ENCODE measurements at regions not wholly inside any gene's neighbourhood (a gene's known extent, or its start where the extent isn't known, plus 50 kb on each side); places are given as distances from the start of the nearest gene placed in this dataset.

DNA sequence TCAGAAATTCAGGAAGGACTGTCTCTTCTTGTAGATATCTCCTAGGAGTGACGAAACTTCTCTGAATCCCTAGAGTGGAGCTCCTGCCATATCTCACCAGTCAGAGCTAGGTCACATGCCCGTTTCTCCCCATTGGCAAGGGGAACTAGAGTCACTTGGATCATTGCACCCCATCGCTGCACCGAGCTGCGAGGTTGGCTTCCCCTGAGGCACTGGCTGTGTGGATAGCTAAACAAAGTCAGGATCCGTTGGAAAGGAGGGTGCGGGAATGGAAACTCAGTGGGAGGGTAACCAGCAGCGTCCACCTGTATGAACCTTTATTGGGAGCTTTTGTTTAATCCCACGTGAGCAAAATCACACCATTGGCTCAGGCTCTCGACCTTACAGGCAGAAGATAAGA lies 283.8 kb downstream of the BRD1 start:
- Histone ChIP-seq H4K20me1 (ENCODE audit: insufficient read depth) (no peaks in the 10 kb centered on the region), H3K9me2 (ENCODE audit: insufficient read depth) (no peaks in the 10 kb centered on the region), H3K27ac (ENCODE audit: low read depth, low read length) (no peak overlapping the region), H3K79me2 (ENCODE audit: insufficient read depth, low read length) (0 out of 2 replicates have a peak, but pooled peaks cover 5% of the 10 kb centered on the region), H3K4me1 (ENCODE audit: control insufficient read depth in 1 of 2, insufficient read depth in 2 of 2, low read length in 2 of 2) (no peaks in the 10 kb centered on the region), H2AFZ (ENCODE audit: low read depth, low read length, poor library complexity, severe bottlenecking) (no peak overlapping the region), H3K4me3 (replicated peaks in 1 of 2; ENCODE audit: low read depth in 1 of 2, low read length in 2 of 2) (no peak overlapping the region), H3K36me3 (ENCODE audit: control insufficient read depth in 1 of 2, insufficient read depth in 2 of 2, low read length in 2 of 2) (no peaks in the 10 kb centered on the region), H3K9me3 (ENCODE audit: control insufficient read depth in 1 of 2, insufficient read depth in 1 of 2, low read depth in 1 of 2, low read length in 2 of 2) (no peaks in the 10 kb centered on the region), H3K27me3 (ENCODE audit: insufficient read depth, low read length) (no peaks in the 10 kb centered on the region), H3K9ac (ENCODE audit: low read length) (no peak overlapping the region), H3K4me2 (ENCODE audit: low read length) (no peak overlapping the region)
- intact Hi-C loops (cut with micrococcal nuclease) = no loop called here
- ATAC-seq (no peak), DNase-seq (ENCODE audit: low read depth, low spot score) (no peak)
- ChIA-PET RAD21 (ENCODE audit: low non-redundant PET in 1 of 2, low total read pairs in 2 of 2, uncharacterized antibody in 2 of 2, unreplicated experiment in 2 of 2) (no interaction called here), POLR2A (no interaction called here), CTCF (no interaction called here)
- BruUV-seq (replicated peaks) = no TSS peak
- TF ChIP-seq, protein P1, sequence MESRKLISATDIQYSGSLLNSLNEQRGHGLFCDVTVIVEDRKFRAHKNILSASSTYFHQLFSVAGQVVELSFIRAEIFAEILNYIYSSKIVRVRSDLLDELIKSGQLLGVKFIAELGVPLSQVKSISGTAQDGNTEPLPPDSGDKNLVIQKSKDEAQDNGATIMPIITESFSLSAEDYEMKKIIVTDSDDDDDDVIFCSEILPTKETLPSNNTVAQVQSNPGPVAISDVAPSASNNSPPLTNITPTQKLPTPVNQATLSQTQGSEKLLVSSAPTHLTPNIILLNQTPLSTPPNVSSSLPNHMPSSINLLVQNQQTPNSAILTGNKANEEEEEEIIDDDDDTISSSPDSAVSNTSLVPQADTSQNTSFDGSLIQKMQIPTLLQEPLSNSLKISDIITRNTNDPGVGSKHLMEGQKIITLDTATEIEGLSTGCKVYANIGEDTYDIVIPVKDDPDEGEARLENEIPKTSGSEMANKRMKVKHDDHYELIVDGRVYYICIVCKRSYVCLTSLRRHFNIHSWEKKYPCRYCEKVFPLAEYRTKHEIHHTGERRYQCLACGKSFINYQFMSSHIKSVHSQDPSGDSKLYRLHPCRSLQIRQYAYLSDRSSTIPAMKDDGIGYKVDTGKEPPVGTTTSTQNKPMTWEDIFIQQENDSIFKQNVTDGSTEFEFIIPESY (IDR thresholded peaks at IDR 0.05; ENCODE audit: extremely low read depth, insufficient replicate concordance, low read length) = no peak

DNA sequence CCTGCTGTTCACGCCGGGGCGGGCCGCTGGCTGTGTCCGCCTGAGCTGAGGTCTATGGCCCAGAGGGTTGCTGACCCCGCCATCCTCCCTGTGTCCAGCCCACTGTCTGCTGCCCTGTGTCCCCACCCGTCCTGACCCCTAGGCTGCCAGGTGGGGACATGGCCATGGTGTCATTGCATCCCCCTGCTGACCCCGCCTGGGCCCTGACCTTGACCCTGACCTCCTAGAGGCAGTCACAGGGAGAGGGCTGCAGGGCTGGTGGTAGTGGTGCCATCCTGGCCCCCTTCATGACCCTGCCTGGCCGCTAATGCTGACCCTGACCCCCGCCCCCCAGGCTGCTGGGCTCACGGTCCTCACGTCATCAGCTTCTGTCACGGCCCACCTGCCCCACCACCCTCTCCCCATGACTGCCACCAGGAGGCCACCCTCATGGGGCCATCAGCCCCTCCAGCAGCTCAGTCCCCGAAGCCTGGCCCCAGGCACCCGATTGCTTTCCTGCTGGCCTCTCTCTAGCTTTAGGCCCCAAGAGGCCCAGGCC lies 285.9 kb downstream of the BRD1 start:
- Histone ChIP-seq H3K79me2 (ENCODE audit: insufficient read depth, low read length) (0 out of 2 replicates have a peak, but pooled peaks cover 5% of the 10 kb centered on the region), H3K36me3 (ENCODE audit: control insufficient read depth in 1 of 2, insufficient read depth in 2 of 2, low read length in 2 of 2) (no peaks in the 10 kb centered on the region), H3K27ac (ENCODE audit: low read depth, low read length) (no peak overlapping the region), H3K4me1 (ENCODE audit: control insufficient read depth in 1 of 2, insufficient read depth in 2 of 2, low read length in 2 of 2) (no peaks in the 10 kb centered on the region), H2AFZ (ENCODE audit: low read depth, low read length, poor library complexity, severe bottlenecking) (no peak overlapping the region), H3K9me2 (ENCODE audit: insufficient read depth) (no peaks in the 10 kb centered on the region), H3K27me3 (ENCODE audit: insufficient read depth, low read length) (no peaks in the 10 kb centered on the region), H3K4me2 (ENCODE audit: low read length) (no peak overlapping the region), H3K9ac (ENCODE audit: low read length) (no peak overlapping the region), H4K20me1 (ENCODE audit: insufficient read depth) (0 out of 2 replicates have a peak, but pooled peaks cover 5% of the 10 kb centered on the region), H3K9me3 (ENCODE audit: control insufficient read depth in 1 of 2, insufficient read depth in 1 of 2, low read depth in 1 of 2, low read length in 2 of 2) (no peaks in the 10 kb centered on the region), H3K4me3 (replicated peaks in 1 of 2; ENCODE audit: low read depth in 1 of 2, low read length in 2 of 2) (no peak overlapping the region)
- intact Hi-C loops (cut with micrococcal nuclease) = no loop called here
- BruUV-seq (replicated peaks) = no TSS peak
- POLR2A ChIA-PET = no interaction called here
- RAD21 ChIA-PET (ENCODE audit: low non-redundant PET in 1 of 2, low total read pairs in 2 of 2, uncharacterized antibody in 2 of 2, unreplicated experiment in 2 of 2) = no interaction called here
- CTCF ChIA-PET = interaction anchor here (0.8 kb wide), 1 partner anchor 9 kb away, joined by 3 read pairs; no protein-coding TSS in a partner anchor
- no peak for DNase-seq (ENCODE audit: low read depth, low spot score)
- ATAC-seq = no peak
- TF ChIP-seq SP1 (IDR thresholded peaks at IDR 0.05; ENCODE audit: low read depth) (no peak), CBX3 (IDR thresholded peaks at IDR 0.05; ENCODE audit: low read depth) (no peak), POLR2AphosphoS5 (IDR thresholded peaks at IDR 0.05; ENCODE audit: low read depth, low read length) (no peak), ZFX (IDR thresholded peaks at IDR 0.05) (no peak)
- TF ChIP-seq, protein P2, sequence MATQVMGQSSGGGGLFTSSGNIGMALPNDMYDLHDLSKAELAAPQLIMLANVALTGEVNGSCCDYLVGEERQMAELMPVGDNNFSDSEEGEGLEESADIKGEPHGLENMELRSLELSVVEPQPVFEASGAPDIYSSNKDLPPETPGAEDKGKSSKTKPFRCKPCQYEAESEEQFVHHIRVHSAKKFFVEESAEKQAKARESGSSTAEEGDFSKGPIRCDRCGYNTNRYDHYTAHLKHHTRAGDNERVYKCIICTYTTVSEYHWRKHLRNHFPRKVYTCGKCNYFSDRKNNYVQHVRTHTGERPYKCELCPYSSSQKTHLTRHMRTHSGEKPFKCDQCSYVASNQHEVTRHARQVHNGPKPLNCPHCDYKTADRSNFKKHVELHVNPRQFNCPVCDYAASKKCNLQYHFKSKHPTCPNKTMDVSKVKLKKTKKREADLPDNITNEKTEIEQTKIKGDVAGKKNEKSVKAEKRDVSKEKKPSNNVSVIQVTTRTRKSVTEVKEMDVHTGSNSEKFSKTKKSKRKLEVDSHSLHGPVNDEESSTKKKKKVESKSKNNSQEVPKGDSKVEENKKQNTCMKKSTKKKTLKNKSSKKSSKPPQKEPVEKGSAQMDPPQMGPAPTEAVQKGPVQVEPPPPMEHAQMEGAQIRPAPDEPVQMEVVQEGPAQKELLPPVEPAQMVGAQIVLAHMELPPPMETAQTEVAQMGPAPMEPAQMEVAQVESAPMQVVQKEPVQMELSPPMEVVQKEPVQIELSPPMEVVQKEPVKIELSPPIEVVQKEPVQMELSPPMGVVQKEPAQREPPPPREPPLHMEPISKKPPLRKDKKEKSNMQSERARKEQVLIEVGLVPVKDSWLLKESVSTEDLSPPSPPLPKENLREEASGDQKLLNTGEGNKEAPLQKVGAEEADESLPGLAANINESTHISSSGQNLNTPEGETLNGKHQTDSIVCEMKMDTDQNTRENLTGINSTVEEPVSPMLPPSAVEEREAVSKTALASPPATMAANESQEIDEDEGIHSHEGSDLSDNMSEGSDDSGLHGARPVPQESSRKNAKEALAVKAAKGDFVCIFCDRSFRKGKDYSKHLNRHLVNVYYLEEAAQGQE (IDR thresholded peaks at IDR 0.05; ENCODE audit: low read depth) = no peak
- TF ChIP-seq, protein P1 (IDR thresholded peaks at IDR 0.05; ENCODE audit: extremely low read depth, insufficient replicate concordance, low read length) = no peak
